ENCODE measurements at regions not wholly inside any gene's neighbourhood (a gene's known extent, or its start where the extent isn't known, plus 50 kb on each side); places are given as distances from the start of the nearest gene placed in this dataset.

DNA sequence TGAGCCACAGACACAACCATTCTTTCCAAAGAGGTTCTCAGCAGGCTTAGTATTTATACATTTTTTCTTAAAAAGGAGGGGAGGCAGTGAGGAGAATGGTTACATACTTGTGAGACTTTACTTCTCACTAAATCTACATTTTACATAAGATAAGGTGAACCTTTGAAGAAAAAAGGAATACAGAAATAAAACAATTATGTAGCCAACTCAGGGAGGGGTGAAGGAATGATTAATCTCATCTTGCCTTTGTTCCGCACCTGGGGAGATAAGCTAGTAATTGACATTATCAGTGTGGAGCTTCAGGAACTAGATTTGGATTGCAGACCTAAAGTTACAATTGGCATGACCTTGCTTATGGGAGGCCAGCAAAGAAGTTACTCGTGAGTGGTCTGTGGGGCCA lies 221.8 kb upstream of the GGTLC1 start:
- no peaks in the 10 kb centered on the region for H3K36me3 ChIP-seq (ENCODE audit: control insufficient read depth, insufficient read depth, low read length)
- ChIA-PET CTCF (no interaction called here), POLR2A (no interaction called here)
- H3K27me3 ChIP-seq (ENCODE audit: control insufficient read depth, insufficient read depth, low read length), result peaks cover 6% of the 10 kb centered on the region; the same call in 1 of the 2 replicates
- no peak overlapping the region for H3K27ac ChIP-seq (ENCODE audit: low read length)
- in situ Hi-C loops (cut with HindIII; ENCODE audit: low pct_unique_long_range_greater_than_20kb, low sequenced_read_pairs), result no loop called here
- intact Hi-C loops (cut with micrococcal nuclease; ENCODE audit: unreplicated experiment), result no loop called here
- TF ChIP-seq POLR2AphosphoS5 (IDR thresholded peaks at IDR 0.05; ENCODE audit: low read depth, low read length), result no peak
- no peak for TF ChIP-seq TCF7L2 (IDR thresholded peaks at IDR 0.05; ENCODE audit: low read depth, low read length)
- TF ChIP-seq, protein P1, sequence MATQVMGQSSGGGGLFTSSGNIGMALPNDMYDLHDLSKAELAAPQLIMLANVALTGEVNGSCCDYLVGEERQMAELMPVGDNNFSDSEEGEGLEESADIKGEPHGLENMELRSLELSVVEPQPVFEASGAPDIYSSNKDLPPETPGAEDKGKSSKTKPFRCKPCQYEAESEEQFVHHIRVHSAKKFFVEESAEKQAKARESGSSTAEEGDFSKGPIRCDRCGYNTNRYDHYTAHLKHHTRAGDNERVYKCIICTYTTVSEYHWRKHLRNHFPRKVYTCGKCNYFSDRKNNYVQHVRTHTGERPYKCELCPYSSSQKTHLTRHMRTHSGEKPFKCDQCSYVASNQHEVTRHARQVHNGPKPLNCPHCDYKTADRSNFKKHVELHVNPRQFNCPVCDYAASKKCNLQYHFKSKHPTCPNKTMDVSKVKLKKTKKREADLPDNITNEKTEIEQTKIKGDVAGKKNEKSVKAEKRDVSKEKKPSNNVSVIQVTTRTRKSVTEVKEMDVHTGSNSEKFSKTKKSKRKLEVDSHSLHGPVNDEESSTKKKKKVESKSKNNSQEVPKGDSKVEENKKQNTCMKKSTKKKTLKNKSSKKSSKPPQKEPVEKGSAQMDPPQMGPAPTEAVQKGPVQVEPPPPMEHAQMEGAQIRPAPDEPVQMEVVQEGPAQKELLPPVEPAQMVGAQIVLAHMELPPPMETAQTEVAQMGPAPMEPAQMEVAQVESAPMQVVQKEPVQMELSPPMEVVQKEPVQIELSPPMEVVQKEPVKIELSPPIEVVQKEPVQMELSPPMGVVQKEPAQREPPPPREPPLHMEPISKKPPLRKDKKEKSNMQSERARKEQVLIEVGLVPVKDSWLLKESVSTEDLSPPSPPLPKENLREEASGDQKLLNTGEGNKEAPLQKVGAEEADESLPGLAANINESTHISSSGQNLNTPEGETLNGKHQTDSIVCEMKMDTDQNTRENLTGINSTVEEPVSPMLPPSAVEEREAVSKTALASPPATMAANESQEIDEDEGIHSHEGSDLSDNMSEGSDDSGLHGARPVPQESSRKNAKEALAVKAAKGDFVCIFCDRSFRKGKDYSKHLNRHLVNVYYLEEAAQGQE (IDR thresholded peaks at IDR 0.05; ENCODE audit: insufficient read depth in 1 of 2, low read depth in 2 of 2, low read length in 1 of 2), result no peak
- BruUV-seq (replicated peaks), result no TSS peak
- no peaks in the 10 kb centered on the region for H3K4me1 ChIP-seq (ENCODE audit: control insufficient read depth, insufficient read depth, low read length)
- no peak overlapping the region for H3K4me3 ChIP-seq (ENCODE audit: low read depth in 2 of 2, low read length in 2 of 2)
- DNase-seq (ENCODE audit: low read depth, low spot score), result no peak
- no peak for ATAC-seq
- H3K9me3 ChIP-seq (ENCODE audit: control insufficient read depth, insufficient read depth, low read depth, low read length), result no peaks in the 10 kb centered on the region

DNA sequence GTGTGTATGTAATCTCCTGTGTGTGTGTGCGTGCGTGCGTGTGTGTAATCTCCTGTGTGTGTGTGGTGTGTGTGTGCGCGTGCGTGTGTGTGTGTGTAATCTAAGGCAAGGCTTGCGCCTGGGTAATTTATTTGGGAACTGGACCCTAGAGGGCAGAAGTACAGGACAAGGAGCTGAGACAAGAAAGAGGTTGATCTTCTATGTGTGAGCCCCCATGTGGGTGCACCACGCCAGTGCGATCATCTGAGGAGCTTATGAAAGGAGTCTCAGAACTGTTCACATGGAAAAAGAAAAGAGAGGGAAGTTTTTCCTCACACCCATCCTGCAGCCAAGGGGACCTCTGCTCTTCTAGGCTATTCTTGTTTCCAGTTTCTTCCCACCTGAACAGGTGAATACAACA lies 220.1 kb upstream of the GGTLC1 start:
- Histone ChIP-seq H3K9me3 (ENCODE audit: control insufficient read depth, insufficient read depth, low read depth, low read length) (no peaks in the 10 kb centered on the region), H3K36me3 (ENCODE audit: control insufficient read depth, insufficient read depth, low read length) (no peaks in the 10 kb centered on the region), H3K4me1 (ENCODE audit: control insufficient read depth, insufficient read depth, low read length) (no peaks in the 10 kb centered on the region), H3K27me3 (ENCODE audit: control insufficient read depth, insufficient read depth, low read length) (peaks cover 6% of the 10 kb centered on the region; the same call in 1 of the 2 replicates), H3K27ac (ENCODE audit: low read length) (no peak overlapping the region), H3K4me3 (ENCODE audit: low read depth in 2 of 2, low read length in 2 of 2) (no peak overlapping the region)
- in situ Hi-C loops (cut with HindIII; ENCODE audit: low pct_unique_long_range_greater_than_20kb, low sequenced_read_pairs) (no loop called here), intact Hi-C loops (cut with micrococcal nuclease; ENCODE audit: unreplicated experiment) (no loop called here)
- ChIA-PET CTCF (no interaction called here), POLR2A (no interaction called here)
- ATAC-seq (no peak), DNase-seq (ENCODE audit: low read depth, low spot score) (no peak)
- TF ChIP-seq TCF7L2 (IDR thresholded peaks at IDR 0.05; ENCODE audit: low read depth, low read length) (no peak), POLR2AphosphoS5 (IDR thresholded peaks at IDR 0.05; ENCODE audit: low read depth, low read length) (no peak)
- TF ChIP-seq, protein P2, sequence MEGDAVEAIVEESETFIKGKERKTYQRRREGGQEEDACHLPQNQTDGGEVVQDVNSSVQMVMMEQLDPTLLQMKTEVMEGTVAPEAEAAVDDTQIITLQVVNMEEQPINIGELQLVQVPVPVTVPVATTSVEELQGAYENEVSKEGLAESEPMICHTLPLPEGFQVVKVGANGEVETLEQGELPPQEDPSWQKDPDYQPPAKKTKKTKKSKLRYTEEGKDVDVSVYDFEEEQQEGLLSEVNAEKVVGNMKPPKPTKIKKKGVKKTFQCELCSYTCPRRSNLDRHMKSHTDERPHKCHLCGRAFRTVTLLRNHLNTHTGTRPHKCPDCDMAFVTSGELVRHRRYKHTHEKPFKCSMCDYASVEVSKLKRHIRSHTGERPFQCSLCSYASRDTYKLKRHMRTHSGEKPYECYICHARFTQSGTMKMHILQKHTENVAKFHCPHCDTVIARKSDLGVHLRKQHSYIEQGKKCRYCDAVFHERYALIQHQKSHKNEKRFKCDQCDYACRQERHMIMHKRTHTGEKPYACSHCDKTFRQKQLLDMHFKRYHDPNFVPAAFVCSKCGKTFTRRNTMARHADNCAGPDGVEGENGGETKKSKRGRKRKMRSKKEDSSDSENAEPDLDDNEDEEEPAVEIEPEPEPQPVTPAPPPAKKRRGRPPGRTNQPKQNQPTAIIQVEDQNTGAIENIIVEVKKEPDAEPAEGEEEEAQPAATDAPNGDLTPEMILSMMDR (IDR thresholded peaks at IDR 0.05), result peak; percentile 20; the same call in 1 of the 2 replicates
- no TSS peak for BruUV-seq (replicated peaks)

DNA sequence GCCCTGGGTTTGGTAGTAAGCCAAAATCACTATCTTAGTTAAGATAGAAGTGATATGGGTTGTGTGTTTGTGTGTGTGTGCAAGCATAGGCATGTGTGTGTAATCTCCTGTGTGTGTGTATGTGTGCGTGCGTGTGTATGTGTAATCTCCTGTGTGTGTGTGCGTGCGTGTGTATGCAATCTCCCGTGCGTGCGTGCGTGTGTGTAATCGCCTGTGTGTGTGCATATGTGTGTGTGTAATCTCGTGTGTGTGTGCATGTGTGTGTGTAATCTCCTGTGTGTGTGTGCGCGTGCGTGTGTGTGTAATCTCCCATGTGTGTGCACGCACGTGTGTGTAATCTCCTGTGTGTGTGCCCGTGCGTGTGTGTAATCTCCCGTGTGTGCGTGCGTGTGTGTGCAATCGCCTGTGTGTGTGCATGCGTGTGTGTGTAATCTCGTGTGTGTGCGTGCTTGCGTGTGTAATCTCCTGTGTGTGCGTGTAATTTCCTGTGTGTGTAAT lies 219.3 kb upstream of the GGTLC1 start:
- H3K9me3 ChIP-seq (ENCODE audit: control insufficient read depth, insufficient read depth, low read depth, low read length), result no peaks in the 10 kb centered on the region
- ATAC-seq, result no peak
- no TSS peak for BruUV-seq (replicated peaks)
- intact Hi-C loops (cut with micrococcal nuclease; ENCODE audit: unreplicated experiment) (no loop called here), in situ Hi-C loops (cut with HindIII; ENCODE audit: low pct_unique_long_range_greater_than_20kb, low sequenced_read_pairs) (no loop called here)
- H3K4me1 ChIP-seq (ENCODE audit: control insufficient read depth, insufficient read depth, low read length), result no peaks in the 10 kb centered on the region
- ChIA-PET POLR2A (no interaction called here), CTCF (no interaction called here)
- DNase-seq (ENCODE audit: low read depth, low spot score), result no peak
- H3K36me3 ChIP-seq (ENCODE audit: control insufficient read depth, insufficient read depth, low read length), result no peaks in the 10 kb centered on the region
- H3K27ac ChIP-seq (ENCODE audit: low read length), result no peak overlapping the region
- peaks cover 6% of the 10 kb centered on the region; the same call in 1 of the 2 replicates for H3K27me3 ChIP-seq (ENCODE audit: control insufficient read depth, insufficient read depth, low read length)
- TF ChIP-seq POLR2AphosphoS5 (IDR thresholded peaks at IDR 0.05; ENCODE audit: low read depth, low read length) (no peak), SIN3A (IDR thresholded peaks at IDR 0.05; ENCODE audit: borderline replicate concordance, insufficient read depth, low read depth, low read length) (no peak), TCF7L2 (IDR thresholded peaks at IDR 0.05; ENCODE audit: low read depth, low read length) (no peak)
- TF ChIP-seq, protein P1 (IDR thresholded peaks at IDR 0.05; ENCODE audit: insufficient read depth in 1 of 2, low read depth in 2 of 2, low read length in 1 of 2), result no peak
- TF ChIP-seq, protein P2 (IDR thresholded peaks at IDR 0.05), result no peak
- no peak overlapping the region for H3K4me3 ChIP-seq (ENCODE audit: low read depth in 2 of 2, low read length in 2 of 2)
